K562 (cell line): ENCODE measurements at regions not wholly inside any gene's neighbourhood (a gene's known extent, or its start where the extent isn't known, plus 50 kb on each side); places are given as distances from the start of the nearest gene placed in this dataset.

Source experiments
- FOS ChIP-seq: IDR thresholded peaks from 3 replicates; pipeline ENCODE4 v1.6.1; 2011; ENCODE audit not compliant: insufficient read length; ENCODE audit errors: extremely low read depth
- FOSL1 ChIP-seq: fragments of 200-800 bp; sonication (Bioruptor generic); conservative IDR thresholded peaks from 2 replicates; pipeline ENCODE4 v1.6.1; 2016; ENCODE audit warnings: missing genetic modification characterization, missing compliant biosample characterization
- GABPB1 ChIP-seq: sonication (generic); formaldehyde crosslinking; IDR thresholded peaks from 2 replicates; pipeline ENCODE4 v1.8.0; 2022; ENCODE audit warnings: mild to moderate bottlenecking, missing genetic modification reagents
- MYC ChIP-seq, 2 experiments: fragments of 250-450 bp in 1 of 2; sonication (Bioruptor Pico) in 1 of 2; IDR thresholded peaks; 2 replicates each; pipeline versions ENCODE4 v1.5.1 to v1.6.1; 2012 to 2021; ENCODE audit warnings: low read depth in 2 of 2, borderline replicate concordance in 1 of 2, improper control_type of control experiment in 1 of 2, low read length in 1 of 2, mild to moderate bottlenecking in 1 of 2, moderate library complexity in 1 of 2
- NR3C1 ChIP-seq: sonication (generic); formaldehyde crosslinking; IDR thresholded peaks from 2 replicates; pipeline ENCODE4 v1.8.1; 2022; ENCODE audit warnings: missing genetic modification reagents
- PHF8 ChIP-seq: fragments of 200-600 bp; sonication (generic); IDR thresholded peaks from 2 replicates; pipeline ENCODE4 v1.6.1; 2012; ENCODE audit warnings: mixed run types, mild to moderate bottlenecking, inconsistent platforms, low read length, moderate library complexity, borderline replicate concordance
- POLR2A ChIP-seq: fragments of 450-650 bp; conservative IDR thresholded peaks from 2 replicates; pipeline ENCODE4 v1.6.1; 2016
- POLR2AphosphoS5 ChIP-seq: IDR thresholded peaks from 2 replicates; pipeline ENCODE4 v1.6.1; 2011; ENCODE audit warnings: mild to moderate bottlenecking, low read depth, low read length, moderate library complexity; ENCODE audit not compliant: control insufficient read depth, insufficient read depth
- SPI1 ChIP-seq: IDR thresholded peaks from 2 replicates; pipeline ENCODE4 v1.6.1; 2011; ENCODE audit warnings: low read depth, low read length, control low read depth, borderline replicate concordance
- TOE1 ChIP-seq, 2 experiments: fragments of 450-650 bp in 1 of 2; sonication (generic) in 1 of 2; formaldehyde crosslinking in 1 of 2; IDR thresholded peaks; 2 replicates each; pipeline versions ENCODE4 v1.7.1 to v1.8.0; 2016 to 2022; ENCODE audit warnings: borderline replicate concordance in 2 of 2, mild to moderate bottlenecking in 2 of 2, antibody characterized with exemption in 1 of 2, inconsistent platforms in 1 of 2, low read depth in 1 of 2, missing genetic modification reagents in 1 of 2, moderate library complexity in 1 of 2
- YBX1 ChIP-seq: fragments of 450-650 bp; IDR thresholded peaks from 2 replicates; pipeline ENCODE4 v1.7.1; 2016; ENCODE audit warnings: mild to moderate bottlenecking
- TF ChIP-seq, protein P1 (sequence below): fragments of 450-650 bp; IDR thresholded peaks from 2 replicates; pipeline ENCODE4 v1.6.1; 2016; ENCODE audit warnings: borderline replicate concordance
- TF ChIP-seq, protein P2 (sequence below), 2 experiments: fragments of 250-450 bp in 1 of 2; fragments of 450-650 bp in 1 of 2; sonication (Bioruptor Pico) in 1 of 2; IDR thresholded peaks; 2 replicates each; pipeline versions ENCODE4 v1.6.1 to v1.8.0; 2016 to 2021; ENCODE audit warnings: mild to moderate bottlenecking in 2 of 2, moderate library complexity in 2 of 2, missing compliant biosample characterization in 1 of 2, missing genetic modification characterization in 1 of 2
- TF ChIP-seq, protein P3 (sequence below), 3 experiments: IDR thresholded peaks in 2 of 3; conservative IDR thresholded peaks in 1 of 3; 2 replicates each; pipeline ENCODE4 v1.5.1; 2011 to 2012; ENCODE audit warnings: low read length in 3 of 3, mild to moderate bottlenecking in 3 of 3, control low read depth in 2 of 3, improper control_type of control experiment in 1 of 3, inconsistent platforms in 1 of 3, low read depth in 1 of 3, mixed read lengths in 1 of 3, moderate library complexity in 1 of 3; ENCODE audit not compliant: insufficient read depth in 2 of 3

DNA sequence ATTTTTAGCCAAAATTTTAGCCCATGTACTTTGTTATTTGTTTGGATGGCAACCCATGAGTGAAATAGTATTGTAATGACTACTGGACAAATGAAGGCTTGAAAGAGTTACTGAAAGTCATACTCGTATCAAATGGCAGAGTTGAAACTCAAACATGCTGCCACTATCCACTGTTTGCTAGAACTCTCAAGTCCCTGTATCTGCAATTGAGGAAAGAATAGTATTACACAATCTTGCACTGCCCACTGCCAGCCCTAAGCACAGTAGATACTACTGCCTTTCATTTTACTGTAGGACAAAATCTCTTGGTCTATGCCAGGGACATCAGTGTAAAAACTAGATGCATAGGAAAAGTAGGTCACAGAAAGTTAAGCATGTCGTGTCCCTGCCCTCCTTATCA lies 581.1 kb upstream of the PLXNA2 start:
- TF ChIP-seq FOSL1 (tag) (no peak), FOS (no peak), POLR2A (no peak), PHF8 (no peak), TOE1 (IDR thresholded peaks at IDR 0.05; ENCODE audit: borderline replicate concordance) (no peak), TOE1 (CRISPR knock-in tag; IDR thresholded peaks at IDR 0.05; ENCODE audit: borderline replicate concordance, low read depth) (no peak), NR3C1 (no peak), SPI1 (no peak), GABPB1 (CRISPR knock-in tag) (no peak), YBX1 (no peak), MYC (IDR thresholded peaks at IDR 0.05; ENCODE audit: low read depth, low read length) (no peak), MYC (CRISPR knock-in tag; IDR thresholded peaks at IDR 0.05; ENCODE audit: borderline replicate concordance, low read depth) (no peak), POLR2AphosphoS5 (no peak)
- TF ChIP-seq, protein P1, sequence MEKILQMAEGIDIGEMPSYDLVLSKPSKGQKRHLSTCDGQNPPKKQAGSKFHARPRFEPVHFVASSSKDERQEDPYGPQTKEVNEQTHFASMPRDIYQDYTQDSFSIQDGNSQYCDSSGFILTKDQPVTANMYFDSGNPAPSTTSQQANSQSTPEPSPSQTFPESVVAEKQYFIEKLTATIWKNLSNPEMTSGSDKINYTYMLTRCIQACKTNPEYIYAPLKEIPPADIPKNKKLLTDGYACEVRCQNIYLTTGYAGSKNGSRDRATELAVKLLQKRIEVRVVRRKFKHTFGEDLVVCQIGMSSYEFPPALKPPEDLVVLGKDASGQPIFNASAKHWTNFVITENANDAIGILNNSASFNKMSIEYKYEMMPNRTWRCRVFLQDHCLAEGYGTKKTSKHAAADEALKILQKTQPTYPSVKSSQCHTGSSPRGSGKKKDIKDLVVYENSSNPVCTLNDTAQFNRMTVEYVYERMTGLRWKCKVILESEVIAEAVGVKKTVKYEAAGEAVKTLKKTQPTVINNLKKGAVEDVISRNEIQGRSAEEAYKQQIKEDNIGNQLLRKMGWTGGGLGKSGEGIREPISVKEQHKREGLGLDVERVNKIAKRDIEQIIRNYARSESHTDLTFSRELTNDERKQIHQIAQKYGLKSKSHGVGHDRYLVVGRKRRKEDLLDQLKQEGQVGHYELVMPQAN, result no peak
- TF ChIP-seq, protein P2, sequence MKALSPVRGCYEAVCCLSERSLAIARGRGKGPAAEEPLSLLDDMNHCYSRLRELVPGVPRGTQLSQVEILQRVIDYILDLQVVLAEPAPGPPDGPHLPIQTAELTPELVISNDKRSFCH (CRISPR knock-in tag; IDR thresholded peaks at IDR 0.05), result no peak
- TF ChIP-seq, protein P2 (tag; IDR thresholded peaks at IDR 0.05), result no peak
- TF ChIP-seq, protein P3, sequence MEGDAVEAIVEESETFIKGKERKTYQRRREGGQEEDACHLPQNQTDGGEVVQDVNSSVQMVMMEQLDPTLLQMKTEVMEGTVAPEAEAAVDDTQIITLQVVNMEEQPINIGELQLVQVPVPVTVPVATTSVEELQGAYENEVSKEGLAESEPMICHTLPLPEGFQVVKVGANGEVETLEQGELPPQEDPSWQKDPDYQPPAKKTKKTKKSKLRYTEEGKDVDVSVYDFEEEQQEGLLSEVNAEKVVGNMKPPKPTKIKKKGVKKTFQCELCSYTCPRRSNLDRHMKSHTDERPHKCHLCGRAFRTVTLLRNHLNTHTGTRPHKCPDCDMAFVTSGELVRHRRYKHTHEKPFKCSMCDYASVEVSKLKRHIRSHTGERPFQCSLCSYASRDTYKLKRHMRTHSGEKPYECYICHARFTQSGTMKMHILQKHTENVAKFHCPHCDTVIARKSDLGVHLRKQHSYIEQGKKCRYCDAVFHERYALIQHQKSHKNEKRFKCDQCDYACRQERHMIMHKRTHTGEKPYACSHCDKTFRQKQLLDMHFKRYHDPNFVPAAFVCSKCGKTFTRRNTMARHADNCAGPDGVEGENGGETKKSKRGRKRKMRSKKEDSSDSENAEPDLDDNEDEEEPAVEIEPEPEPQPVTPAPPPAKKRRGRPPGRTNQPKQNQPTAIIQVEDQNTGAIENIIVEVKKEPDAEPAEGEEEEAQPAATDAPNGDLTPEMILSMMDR (IDR thresholded peaks at IDR 0.05 in 2 of 3, conservative IDR thresholded peaks at IDR 0.05 in 1 of 3; ENCODE audit: insufficient read depth in 2 of 3, low read depth in 1 of 3, low read length in 3 of 3), result no peak
